Prostate gland (tissue), 2 donors: ENCODE measurements at regions not wholly inside any gene's neighbourhood (a gene's known extent, or its start where the extent isn't known, plus 50 kb on each side); places are given as distances from the start of the nearest gene placed in this dataset.

Experiments used
- POLR2A ChIP-seq: fragments of 450-650 bp; IDR thresholded peaks from one replicate; pipeline ENCODE4 v1.6.1; 2016; ENCODE audit warnings: antibody characterized with exemption, mild to moderate bottlenecking
- TF ChIP-seq, protein P1 (sequence below), 4 experiments: fragments of 200-600 bp in 2 of 4; fragments of 450-650 bp in 2 of 4; sonication (generic) in 2 of 4; IDR thresholded peaks; 1 replicate in 3 of 4; 2 replicates in 1 of 4; pipeline ENCODE4 v1.5.1; 2016 to 2019; ENCODE audit warnings: antibody characterized with exemption in 4 of 4, mild to moderate bottlenecking in 2 of 4, moderate library complexity in 2 of 4

DNA sequence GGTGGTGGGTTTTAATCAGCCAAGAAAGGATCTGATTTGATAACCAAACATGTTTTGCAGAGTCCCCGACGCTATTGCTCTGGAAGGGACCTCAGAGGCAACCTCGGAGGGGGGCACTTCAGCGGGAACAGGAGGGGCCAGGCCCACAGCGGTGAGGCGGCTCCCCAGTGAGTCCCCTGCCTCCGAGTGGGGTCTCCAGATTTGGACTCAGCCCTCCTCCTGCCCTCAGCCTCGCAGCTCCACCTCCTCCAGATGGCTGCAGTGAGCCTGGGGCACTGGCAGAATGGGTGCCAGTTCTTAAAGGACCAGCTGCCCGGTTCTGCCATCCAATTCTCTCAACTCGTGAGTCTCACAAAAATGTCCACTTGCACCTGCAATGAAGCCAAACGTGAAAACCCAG is 61.0 kb upstream of the NANOS1 start:
- no peak for TF ChIP-seq POLR2A
- TF ChIP-seq, protein P1, sequence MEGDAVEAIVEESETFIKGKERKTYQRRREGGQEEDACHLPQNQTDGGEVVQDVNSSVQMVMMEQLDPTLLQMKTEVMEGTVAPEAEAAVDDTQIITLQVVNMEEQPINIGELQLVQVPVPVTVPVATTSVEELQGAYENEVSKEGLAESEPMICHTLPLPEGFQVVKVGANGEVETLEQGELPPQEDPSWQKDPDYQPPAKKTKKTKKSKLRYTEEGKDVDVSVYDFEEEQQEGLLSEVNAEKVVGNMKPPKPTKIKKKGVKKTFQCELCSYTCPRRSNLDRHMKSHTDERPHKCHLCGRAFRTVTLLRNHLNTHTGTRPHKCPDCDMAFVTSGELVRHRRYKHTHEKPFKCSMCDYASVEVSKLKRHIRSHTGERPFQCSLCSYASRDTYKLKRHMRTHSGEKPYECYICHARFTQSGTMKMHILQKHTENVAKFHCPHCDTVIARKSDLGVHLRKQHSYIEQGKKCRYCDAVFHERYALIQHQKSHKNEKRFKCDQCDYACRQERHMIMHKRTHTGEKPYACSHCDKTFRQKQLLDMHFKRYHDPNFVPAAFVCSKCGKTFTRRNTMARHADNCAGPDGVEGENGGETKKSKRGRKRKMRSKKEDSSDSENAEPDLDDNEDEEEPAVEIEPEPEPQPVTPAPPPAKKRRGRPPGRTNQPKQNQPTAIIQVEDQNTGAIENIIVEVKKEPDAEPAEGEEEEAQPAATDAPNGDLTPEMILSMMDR (IDR thresholded peaks at IDR 0.05): no peak
